Lower lobe of right lung (tissue), 2 donors: ENCODE measurements at regions not wholly inside any gene's neighbourhood (a gene's known extent, or its start where the extent isn't known, plus 50 kb on each side); places are given as distances from the start of the nearest gene placed in this dataset.

Source experiments
- ATAC-seq, 2 donors: fragments of 200-7000 bp; cut with Tn5 transposase; one replicate each; pipeline ENCODE4 v1.9.1; 2020 to 2022; ENCODE audit warnings: mild to moderate bottlenecking in 2 of 2, moderate library complexity in 2 of 2
- DNase-seq: peaks from one replicate; pipeline ENCODE4 v3.0.0-alpha.2; 2020
- H3K27ac ChIP-seq: fragments of 200-600 bp; one replicate; pipeline ENCODE4 v1.8.0; 2022
- H3K27me3 ChIP-seq: fragments of 200-600 bp; one replicate; pipeline ENCODE4 v1.8.0; 2022; ENCODE audit warnings: low read depth
- H3K36me3 ChIP-seq: fragments of 200-600 bp; one replicate; pipeline ENCODE4 v1.8.0; 2022; ENCODE audit warnings: mild to moderate bottlenecking
- H3K4me1 ChIP-seq: fragments of 200-600 bp; one replicate; pipeline ENCODE4 v1.8.0; 2022
- H3K4me3 ChIP-seq: fragments of 200-600 bp; one replicate; pipeline ENCODE4 v1.8.0; 2022; ENCODE audit warnings: mild to moderate bottlenecking
- H3K9me3 ChIP-seq: fragments of 200-600 bp; one replicate; pipeline ENCODE4 v1.8.0; 2022
- CTCF ChIP-seq: fragments of 200-600 bp; IDR thresholded peaks from one replicate; pipeline ENCODE4 v1.8.0; 2022; ENCODE audit warnings: antibody characterized with exemption, mild to moderate bottlenecking
- intact Hi-C: fragments of 100-400 bp; cut with DNase I; formaldehyde crosslinking; loops from one replicate; pipeline ENCODE4 v1.11.0; 2022
- donor health status: DM: no; HTN: yes; CAD: no; lungs with severe emphysema.

DNA sequence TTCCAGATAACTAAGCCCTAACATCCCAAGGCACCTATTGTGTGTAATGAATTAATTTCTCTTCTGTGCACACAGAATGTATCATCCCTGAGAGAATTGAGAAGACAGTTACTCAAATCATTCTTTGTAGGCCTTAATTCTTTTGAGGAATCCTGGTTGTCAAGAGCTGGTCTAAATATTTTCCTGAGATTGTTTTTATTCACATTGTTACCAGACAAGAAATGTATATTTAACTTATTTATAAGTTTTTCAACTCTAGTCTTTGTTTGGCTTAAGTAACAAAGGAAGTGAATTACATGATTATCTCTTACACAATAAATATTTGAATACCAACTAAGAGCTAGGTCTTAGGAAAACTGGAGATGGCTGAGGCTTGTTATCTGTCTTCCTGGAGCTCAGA, 169.4 kb downstream of the DACT1 start:
- intact Hi-C loops: no loop called here
- Histone ChIP-seq H3K9me3 (no peaks in the 10 kb centered on the region), H3K27me3 (no peaks in the 10 kb centered on the region), H3K4me1 (peaks cover 8% of the 10 kb centered on the region), H3K36me3 (no peaks in the 10 kb centered on the region), H3K4me3 (no peak overlapping the region), H3K27ac (no peak overlapping the region)
- no peak for DNase-seq
- no peak for TF ChIP-seq CTCF
- no peak for ATAC-seq

GRCh38 chr14:58808828-58809227, 171.1 kb downstream of the DACT1 start:
- TF ChIP-seq CTCF: no peak
- Histone ChIP-seq H3K4me3 (no peak overlapping the region), H3K9me3 (no peaks in the 10 kb centered on the region), H3K4me1 (peaks cover 8% of the 10 kb centered on the region), H3K27ac (no peak overlapping the region), H3K27me3 (no peaks in the 10 kb centered on the region), H3K36me3 (no peaks in the 10 kb centered on the region)
- intact Hi-C loops: no loop called here
- DNase-seq: no peak
- ATAC-seq: peak in 1 of 2 donors; percentile 47

GRCh38 chr14:58809520-58809919, 171.8 kb downstream of the DACT1 start:
- no peaks in the 10 kb centered on the region for H3K27me3 ChIP-seq
- H3K4me3 ChIP-seq: no peak overlapping the region
- intact Hi-C loops: no loop called here
- DNase-seq (no peak), ATAC-seq (no peak)
- peaks cover 8% of the 10 kb centered on the region for H3K4me1 ChIP-seq
- H3K9me3 ChIP-seq: no peaks in the 10 kb centered on the region
- H3K36me3 ChIP-seq: no peaks in the 10 kb centered on the region
- no peak for TF ChIP-seq CTCF
- H3K27ac ChIP-seq: no peak overlapping the region

- ATAC-seq: no peak
- peaks cover 8% of the 10 kb centered on the region for H3K4me1 ChIP-seq
These were observed 174.5 kb downstream of the DACT1 start for GRCh38 chr14:58812050-58812910.

GRCh38 chr14:58813745-58814144, 176.0 kb downstream of the DACT1 start:
- no peaks in the 10 kb centered on the region for H3K4me1 ChIP-seq
- no peak overlapping the region for H3K27ac ChIP-seq
- intact Hi-C loops: no loop called here
- H3K36me3 ChIP-seq: no peaks in the 10 kb centered on the region
- no peak for ATAC-seq
- no peaks in the 10 kb centered on the region for H3K27me3 ChIP-seq
- TF ChIP-seq CTCF: no peak
- H3K4me3 ChIP-seq: no peak overlapping the region
- no peaks in the 10 kb centered on the region for H3K9me3 ChIP-seq
- DNase-seq: no peak

More at GRCh38 chr14:58812050-58812910, 174.5 kb downstream of the DACT1 start:
- Histone ChIP-seq H3K9me3 (no peaks in the 10 kb centered on the region), H3K27ac (no peak overlapping the region), H3K27me3 (no peaks in the 10 kb centered on the region), H3K36me3 (no peaks in the 10 kb centered on the region), H3K4me3 (no peak overlapping the region)
- TF ChIP-seq CTCF: no peak
- intact Hi-C loops: no loop called here
- no peak for DNase-seq
